ENCODE measurements at regions not wholly inside any gene's neighbourhood (a gene's known extent, or its start where the extent isn't known, plus 50 kb on each side); places are given as distances from the start of the nearest gene placed in this dataset.

GRCh38 chr2:239494578-239494977 lies 93.8 kb upstream of the HDAC4 start:
- ChIA-PET POLR2A (no interaction called here), CTCF (no interaction called here)
- no peak for DNase-seq (ENCODE audit: extremely low spot score)
- TF ChIP-seq CTCF (IDR thresholded peaks at IDR 0.05; ENCODE audit: control extremely low read depth, extremely low read depth, low read depth, missing control alignments): no peak

- no peak for TF ChIP-seq CTCF (IDR thresholded peaks at IDR 0.05; ENCODE audit: control extremely low read depth, extremely low read depth, low read depth, missing control alignments)
- POLR2A ChIA-PET: no interaction called here
- CTCF ChIA-PET: no interaction called here
- DNase-seq (ENCODE audit: extremely low spot score): no peak
Observed at GRCh38 chr2:239489481-239489880, 88.7 kb upstream of the HDAC4 start.

GRCh38 chr2:239488125-239488524 lies 87.3 kb upstream of the HDAC4 start:
- POLR2A ChIA-PET: no interaction called here
- DNase-seq (ENCODE audit: extremely low spot score): no peak
- CTCF ChIA-PET: no interaction called here
- no peak for TF ChIP-seq CTCF (IDR thresholded peaks at IDR 0.05; ENCODE audit: control extremely low read depth, extremely low read depth, low read depth, missing control alignments)

GRCh38 chr2:239487272-239487671 lies 86.5 kb upstream of the HDAC4 start:
- POLR2A ChIA-PET: no interaction called here
- TF ChIP-seq CTCF (IDR thresholded peaks at IDR 0.05; ENCODE audit: control extremely low read depth, extremely low read depth, low read depth, missing control alignments): no peak
- DNase-seq (ENCODE audit: extremely low spot score): no peak
- CTCF ChIA-PET: no interaction called here

GRCh38 chr2:239485622-239486021 lies 84.8 kb upstream of the HDAC4 start:
- TF ChIP-seq CTCF (IDR thresholded peaks at IDR 0.05; ENCODE audit: control extremely low read depth, extremely low read depth, low read depth, missing control alignments): no peak
- no peak for DNase-seq (ENCODE audit: extremely low spot score)
- CTCF ChIA-PET: no interaction called here
- POLR2A ChIA-PET: interaction anchor here (0.6 kb wide), 1 partner anchor 86 kb away, joined by 3 read pairs; no protein-coding TSS in a partner anchor

- ChIA-PET POLR2A (interaction anchor here (0.6 kb wide), 1 partner anchor 85 kb away, joined by 3 read pairs; no protein-coding TSS in a partner anchor), CTCF (no interaction called here)
- no peak for TF ChIP-seq CTCF (IDR thresholded peaks at IDR 0.05; ENCODE audit: control extremely low read depth, extremely low read depth, low read depth, missing control alignments)
- DNase-seq (ENCODE audit: extremely low spot score): no peak
Observed at GRCh38 chr2:239484571-239485355, 83.9 kb upstream of the HDAC4 start.

All from GM10248 (cell line).